ENCODE measurements at regions not wholly inside any gene's neighbourhood (a gene's known extent, or its start where the extent isn't known, plus 50 kb on each side); places are given as distances from the start of the nearest gene placed in this dataset.

- no peak for TF ChIP-seq CTCF (IDR thresholded peaks at IDR 0.05; ENCODE audit: insufficient read depth, low read depth, low read length)
- H3K4me3 ChIP-seq (ENCODE audit: low read depth, low read length): no peak overlapping the region
- DNase-seq (ENCODE audit: low read depth): no peak
These were observed 74.4 kb downstream of the TMEM18 start for GRCh38 chr2:602571-603359.

- DNase-seq (ENCODE audit: low read depth): no peak
- TF ChIP-seq CTCF (IDR thresholded peaks at IDR 0.05; ENCODE audit: insufficient read depth, low read depth, low read length): no peak
- no peak overlapping the region for H3K4me3 ChIP-seq (ENCODE audit: low read depth, low read length)
These were observed 75.3 kb downstream of the TMEM18 start for GRCh38 chr2:601806-602455.

- DNase-seq (ENCODE audit: low read depth): no peak
- H3K4me3 ChIP-seq (ENCODE audit: low read depth, low read length): no peak overlapping the region
- TF ChIP-seq CTCF (IDR thresholded peaks at IDR 0.05; ENCODE audit: insufficient read depth, low read depth, low read length): no peak
These were observed 75.9 kb downstream of the TMEM18 start for GRCh38 chr2:601387-601698.

- TF ChIP-seq CTCF (IDR thresholded peaks at IDR 0.05; ENCODE audit: insufficient read depth, low read depth, low read length): no peak
- DNase-seq (ENCODE audit: low read depth): no peak
- H3K4me3 ChIP-seq (ENCODE audit: low read depth, low read length): no peak overlapping the region
These were observed 76.4 kb downstream of the TMEM18 start for GRCh38 chr2:600542-601386.

- no peak for TF ChIP-seq CTCF (IDR thresholded peaks at IDR 0.05; ENCODE audit: insufficient read depth, low read depth, low read length)
- no peak for DNase-seq (ENCODE audit: low read depth)
- no peak overlapping the region for H3K4me3 ChIP-seq (ENCODE audit: low read depth, low read length)
These were observed 77.6 kb downstream of the TMEM18 start for GRCh38 chr2:599601-600000.

GRCh38 chr2:598058-598802 is 79.0 kb downstream of the TMEM18 start:
- H3K4me3 ChIP-seq (ENCODE audit: low read depth, low read length): no peak overlapping the region

More at GRCh38 chr2:598058-598802, 79.0 kb downstream of the TMEM18 start:
- no peak for TF ChIP-seq CTCF (IDR thresholded peaks at IDR 0.05; ENCODE audit: insufficient read depth, low read depth, low read length)
- no peak for DNase-seq (ENCODE audit: low read depth)

Measured in fibroblast of villous mesenchyme (primary cell).